ENCODE measurements at regions not wholly inside any gene's neighbourhood (a gene's known extent, or its start where the extent isn't known, plus 50 kb on each side); places are given as distances from the start of the nearest gene placed in this dataset.

DNA sequence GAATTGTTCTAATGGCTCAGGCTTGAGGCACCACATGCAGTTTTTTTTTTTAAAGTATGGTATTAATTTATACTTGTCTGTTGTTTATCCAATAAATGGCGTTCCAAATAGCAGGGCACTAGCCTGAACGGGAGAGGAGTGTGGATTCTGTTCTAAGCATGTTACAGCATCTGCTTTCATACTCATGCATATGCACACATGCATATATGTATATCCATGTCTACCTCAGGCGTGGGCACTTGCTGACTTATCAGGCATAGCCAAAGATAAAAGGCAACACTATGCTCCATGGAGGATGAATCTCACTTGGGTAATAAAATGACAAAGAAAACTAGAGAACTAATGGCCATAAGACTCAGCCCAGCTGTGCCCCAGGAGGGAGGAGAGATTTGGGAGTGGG is 393.8 kb downstream of the GADD45G start:
- H3K9me3 ChIP-seq (ENCODE audit: control insufficient read depth, insufficient read depth, low read length), result no peaks in the 10 kb centered on the region
- H3K4me3 ChIP-seq (ENCODE audit: low read depth, low read length), result no peak overlapping the region
- no peaks in the 10 kb centered on the region for H3K27me3 ChIP-seq (ENCODE audit: control insufficient read depth, insufficient read depth, low read length)
- H3K27ac ChIP-seq (ENCODE audit: low read depth, low read length), result no peak overlapping the region
- no peak for DNase-seq (ENCODE audit: low read depth in 4 of 6, low spot score in 6 of 6)
- H3K4me1 ChIP-seq (ENCODE audit: control insufficient read depth, insufficient read depth, low read length), result peaks cover 42% of the 10 kb centered on the region
- no CpG with 5 or more reads among the region's 3 CpGs for WGBS (ENCODE audit: insufficient coverage)
- H3K36me3 ChIP-seq (ENCODE audit: control insufficient read depth, insufficient read depth, low read length), result no peaks in the 10 kb centered on the region

DNA sequence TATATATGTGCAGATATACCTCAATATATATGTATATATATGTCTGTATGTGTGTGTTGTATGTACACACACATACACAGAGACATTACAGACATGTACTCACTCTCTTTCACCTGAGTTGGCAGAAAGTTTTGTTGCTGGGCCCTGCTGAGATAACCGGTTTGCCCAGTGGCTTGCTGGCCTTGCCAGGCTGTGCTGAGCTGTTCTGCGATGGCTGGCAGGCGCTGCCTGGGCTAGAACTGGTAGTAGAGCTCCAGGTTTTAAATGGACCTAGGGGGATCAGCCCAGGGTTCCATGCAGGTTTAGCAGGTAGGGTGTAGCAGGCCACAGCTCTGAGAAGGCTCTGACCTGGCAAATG is 394.3 kb downstream of the GADD45G start:
- no peaks in the 10 kb centered on the region for H3K27me3 ChIP-seq (ENCODE audit: control insufficient read depth, insufficient read depth, low read length)
- no peaks in the 10 kb centered on the region for H3K9me3 ChIP-seq (ENCODE audit: control insufficient read depth, insufficient read depth, low read length)
- DNase-seq (ENCODE audit: low read depth in 4 of 6, low spot score in 6 of 6), result no peak
- H3K4me3 ChIP-seq (ENCODE audit: low read depth, low read length), result no peak overlapping the region
- WGBS (ENCODE audit: insufficient coverage), result 95% methylated on average over 3 of the region's 3 CpGs
- no peak overlapping the region for H3K27ac ChIP-seq (ENCODE audit: low read depth, low read length)
- no peaks in the 10 kb centered on the region for H3K36me3 ChIP-seq (ENCODE audit: control insufficient read depth, insufficient read depth, low read length)
- peaks cover 48% of the 10 kb centered on the region for H3K4me1 ChIP-seq (ENCODE audit: control insufficient read depth, insufficient read depth, low read length)

DNA sequence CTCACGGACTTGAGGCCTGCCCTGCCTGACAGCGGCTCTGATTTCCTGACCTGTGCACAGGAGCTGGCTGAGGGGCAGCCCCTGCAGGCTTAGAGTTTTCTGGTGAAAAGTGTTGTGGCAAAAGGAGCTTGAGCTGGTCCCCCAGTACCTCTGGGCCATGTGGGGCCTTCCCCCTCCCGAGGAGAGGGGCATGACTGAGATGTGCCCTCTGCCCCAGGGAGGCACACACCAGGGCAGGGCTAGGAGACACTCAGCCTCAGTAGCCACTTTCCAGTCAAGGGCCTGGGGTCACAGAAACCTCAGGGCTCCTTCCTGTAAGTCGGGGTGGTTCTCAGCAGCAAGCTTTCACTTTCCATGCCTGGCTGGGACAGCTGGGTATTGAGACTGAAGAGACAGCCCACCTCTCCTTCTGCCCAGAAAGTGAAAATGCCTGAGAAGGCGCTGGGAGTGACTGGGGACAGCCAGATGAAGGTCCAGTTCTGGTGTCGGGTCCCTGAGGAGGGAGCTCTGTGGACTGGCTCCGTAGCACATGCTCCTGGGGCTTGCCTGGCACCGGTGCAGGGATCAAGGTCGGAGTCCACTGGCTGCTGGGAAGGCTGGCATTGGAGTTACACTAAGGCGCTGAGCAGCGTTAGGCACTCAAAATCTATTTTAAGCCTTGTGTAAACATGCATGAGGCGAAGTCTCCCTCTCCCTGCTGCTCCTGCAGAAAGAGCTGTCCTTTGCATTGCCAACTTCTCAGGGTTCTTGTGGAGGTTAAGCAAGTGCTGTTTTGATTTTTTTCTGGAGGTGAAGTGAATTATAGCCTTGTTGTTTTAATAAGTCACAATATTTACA is 394.9 kb downstream of the GADD45G start:
- no peaks in the 10 kb centered on the region for H3K27me3 ChIP-seq (ENCODE audit: control insufficient read depth, insufficient read depth, low read length)
- H3K4me3 ChIP-seq (ENCODE audit: low read depth, low read length), result no peak overlapping the region
- WGBS (ENCODE audit: insufficient coverage), result 40% methylated on average over 9 of the region's 12 CpGs
- peak overlapping the region; percentile 3 for H3K27ac ChIP-seq (ENCODE audit: low read depth, low read length)
- DNase-seq (ENCODE audit: low read depth in 4 of 6, low spot score in 6 of 6), result peak in 3 of 6 donors; percentile 25 to 79 (median 67)
- H3K36me3 ChIP-seq (ENCODE audit: control insufficient read depth, insufficient read depth, low read length), result no peaks in the 10 kb centered on the region
- no peaks in the 10 kb centered on the region for H3K9me3 ChIP-seq (ENCODE audit: control insufficient read depth, insufficient read depth, low read length)
- peaks cover 49% of the 10 kb centered on the region for H3K4me1 ChIP-seq (ENCODE audit: control insufficient read depth, insufficient read depth, low read length)

DNA sequence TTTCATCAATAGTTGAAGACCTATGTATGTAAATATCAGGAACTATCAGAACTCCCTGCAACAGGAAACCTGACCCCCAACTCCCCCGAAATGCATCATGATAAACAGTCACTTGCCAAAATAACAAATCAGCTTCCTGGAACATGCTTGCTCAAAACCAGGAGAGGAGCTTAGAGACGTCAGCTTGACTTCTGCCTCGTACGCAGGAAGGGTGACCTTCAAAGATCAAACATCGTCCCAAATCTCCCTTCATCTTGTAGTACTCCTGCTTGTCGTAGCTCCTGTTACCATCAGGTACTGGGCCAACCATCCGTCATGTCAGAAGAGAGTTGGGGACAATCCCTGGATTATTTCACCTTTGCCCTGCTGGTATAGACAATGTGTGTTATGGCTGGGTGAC is 396.1 kb downstream of the GADD45G start:
- DNase-seq (ENCODE audit: low read depth in 4 of 6, low spot score in 6 of 6), result no peak
- no peak overlapping the region for H3K4me3 ChIP-seq (ENCODE audit: low read depth, low read length)
- no peaks in the 10 kb centered on the region for H3K27me3 ChIP-seq (ENCODE audit: control insufficient read depth, insufficient read depth, low read length)
- no peak overlapping the region for H3K27ac ChIP-seq (ENCODE audit: low read depth, low read length)
- 94% methylated on average over 4 of the region's 7 CpGs for WGBS (ENCODE audit: insufficient coverage)
- H3K9me3 ChIP-seq (ENCODE audit: control insufficient read depth, insufficient read depth, low read length), result no peaks in the 10 kb centered on the region
- no peaks in the 10 kb centered on the region for H3K36me3 ChIP-seq (ENCODE audit: control insufficient read depth, insufficient read depth, low read length)
- peaks cover 42% of the 10 kb centered on the region for H3K4me1 ChIP-seq (ENCODE audit: control insufficient read depth, insufficient read depth, low read length)

DNA sequence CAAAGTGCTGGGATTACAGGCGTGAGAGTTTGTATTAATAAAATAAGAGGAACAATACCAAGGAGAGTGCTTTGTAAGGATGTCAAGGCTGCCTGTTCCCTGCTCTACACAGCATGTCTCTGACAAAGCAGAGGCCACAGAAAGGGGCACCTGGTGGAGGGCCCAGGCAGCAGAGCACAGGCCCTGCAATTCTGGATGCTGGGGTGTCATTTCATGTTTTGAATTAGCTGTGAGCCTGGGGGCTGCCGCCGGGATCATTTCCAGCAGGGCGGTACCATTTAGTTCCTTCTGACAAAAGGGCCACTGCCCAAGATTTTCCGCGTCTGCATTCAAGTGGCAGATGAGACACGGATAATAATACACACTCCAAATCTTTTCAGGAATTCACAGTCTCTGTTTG is 396.9 kb downstream of the GADD45G start:
- no peak overlapping the region for H3K27ac ChIP-seq (ENCODE audit: low read depth, low read length)

DNA sequence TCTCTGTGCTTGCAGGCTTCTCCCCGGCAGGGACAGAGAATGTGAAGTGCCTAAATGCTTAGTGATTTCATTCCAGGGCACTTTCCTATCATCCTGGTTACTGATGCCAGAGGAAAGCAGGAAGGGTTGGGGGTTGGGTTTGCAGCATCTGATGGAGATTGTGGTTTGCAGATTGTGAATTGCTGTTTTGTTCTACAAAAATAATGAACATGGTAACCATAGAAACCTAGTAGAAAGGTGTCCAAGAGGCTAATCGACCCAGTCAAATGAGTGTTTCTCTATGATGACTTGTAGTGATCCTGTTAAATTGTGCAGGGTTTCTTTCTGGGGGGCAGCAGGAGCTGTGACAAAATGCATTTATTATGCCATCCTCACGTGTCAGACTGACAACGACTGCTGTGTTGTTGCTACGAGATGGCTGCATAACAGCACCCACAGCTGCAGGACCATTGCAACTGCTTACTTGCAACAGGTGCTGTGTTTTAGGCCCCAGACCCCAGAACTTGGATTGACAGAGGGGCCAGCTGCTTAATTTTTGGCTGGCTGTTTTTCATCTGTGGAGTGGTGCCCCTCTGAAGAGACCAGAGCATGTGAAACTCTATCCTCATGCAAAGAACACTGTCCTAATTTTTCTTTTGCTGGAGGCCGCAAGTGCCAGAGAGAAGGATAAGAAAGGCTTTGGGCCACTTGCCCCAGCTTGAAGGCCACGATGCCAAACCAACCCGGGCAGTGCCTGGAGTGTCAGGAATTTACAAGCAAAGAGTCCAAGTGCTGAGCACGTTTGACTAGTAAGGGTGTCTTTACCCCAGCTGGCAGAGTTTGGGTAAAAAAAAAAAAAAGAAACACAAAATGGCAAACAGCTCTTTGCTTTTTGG is 397.8 kb downstream of the GADD45G start:
- H3K4me1 ChIP-seq (ENCODE audit: control insufficient read depth, insufficient read depth, low read length), result peaks cover 42% of the 10 kb centered on the region
- whole genome bisulfite sequencing (ENCODE audit: insufficient coverage), result 15% methylated on average over 8 of the region's 9 CpGs
- H3K9me3 ChIP-seq (ENCODE audit: control insufficient read depth, insufficient read depth, low read length), result no peaks in the 10 kb centered on the region
- H3K36me3 ChIP-seq (ENCODE audit: control insufficient read depth, insufficient read depth, low read length), result no peaks in the 10 kb centered on the region
- no peaks in the 10 kb centered on the region for H3K27me3 ChIP-seq (ENCODE audit: control insufficient read depth, insufficient read depth, low read length)
- DNase-seq (ENCODE audit: low read depth in 4 of 6, low spot score in 6 of 6), result peak in 5 of 6 donors; percentile 52 to 90 (median 57)
- peak overlapping the region; percentile 49 for H3K27ac ChIP-seq (ENCODE audit: low read depth, low read length)
- no peak overlapping the region for H3K4me3 ChIP-seq (ENCODE audit: low read depth, low read length)

More for the DNA sequence above, 396.9 kb downstream of the GADD45G start:
- H3K4me3 ChIP-seq (ENCODE audit: low read depth, low read length), result no peak overlapping the region
- H3K27me3 ChIP-seq (ENCODE audit: control insufficient read depth, insufficient read depth, low read length), result no peaks in the 10 kb centered on the region
- peaks cover 42% of the 10 kb centered on the region for H3K4me1 ChIP-seq (ENCODE audit: control insufficient read depth, insufficient read depth, low read length)
- no peaks in the 10 kb centered on the region for H3K9me3 ChIP-seq (ENCODE audit: control insufficient read depth, insufficient read depth, low read length)
- WGBS (ENCODE audit: insufficient coverage), result 29% methylated on average over 7 of the region's 7 CpGs
- H3K36me3 ChIP-seq (ENCODE audit: control insufficient read depth, insufficient read depth, low read length), result no peaks in the 10 kb centered on the region
- DNase-seq (ENCODE audit: low read depth in 4 of 6, low spot score in 6 of 6), result peak in 2 of 6 donors; percentile 53 to 75

DNA sequence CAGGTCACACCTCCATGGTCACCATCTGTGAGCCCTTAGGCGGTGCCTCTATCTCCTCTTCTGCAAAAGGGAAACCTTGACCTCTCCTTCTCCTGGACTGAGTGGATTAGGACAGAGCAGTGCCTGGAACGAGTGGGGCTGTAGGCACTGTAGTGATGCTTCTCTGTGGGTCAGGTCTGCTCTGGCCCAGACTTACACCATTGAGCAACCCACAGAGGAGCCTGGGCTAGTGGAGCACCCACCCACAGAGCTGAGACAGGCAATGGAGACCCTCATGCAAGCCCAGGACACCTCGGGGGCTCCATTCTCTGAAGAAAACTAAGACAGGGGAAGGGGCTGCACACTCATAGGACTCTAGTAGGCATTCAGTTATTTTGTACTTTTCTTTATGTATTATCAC is 400.6 kb downstream of the GADD45G start:
- 100% methylated on average over 1 of the region's 3 CpGs for WGBS (ENCODE audit: insufficient coverage)
- no peaks in the 10 kb centered on the region for H3K27me3 ChIP-seq (ENCODE audit: control insufficient read depth, insufficient read depth, low read length)
- no peak for DNase-seq (ENCODE audit: low read depth in 4 of 6, low spot score in 6 of 6)
- H3K36me3 ChIP-seq (ENCODE audit: control insufficient read depth, insufficient read depth, low read length), result no peaks in the 10 kb centered on the region
- H3K9me3 ChIP-seq (ENCODE audit: control insufficient read depth, insufficient read depth, low read length), result no peaks in the 10 kb centered on the region
- H3K4me3 ChIP-seq (ENCODE audit: low read depth, low read length), result no peak overlapping the region
- peaks cover 33% of the 10 kb centered on the region for H3K4me1 ChIP-seq (ENCODE audit: control insufficient read depth, insufficient read depth, low read length)
- no peak overlapping the region for H3K27ac ChIP-seq (ENCODE audit: low read depth, low read length)

DNA sequence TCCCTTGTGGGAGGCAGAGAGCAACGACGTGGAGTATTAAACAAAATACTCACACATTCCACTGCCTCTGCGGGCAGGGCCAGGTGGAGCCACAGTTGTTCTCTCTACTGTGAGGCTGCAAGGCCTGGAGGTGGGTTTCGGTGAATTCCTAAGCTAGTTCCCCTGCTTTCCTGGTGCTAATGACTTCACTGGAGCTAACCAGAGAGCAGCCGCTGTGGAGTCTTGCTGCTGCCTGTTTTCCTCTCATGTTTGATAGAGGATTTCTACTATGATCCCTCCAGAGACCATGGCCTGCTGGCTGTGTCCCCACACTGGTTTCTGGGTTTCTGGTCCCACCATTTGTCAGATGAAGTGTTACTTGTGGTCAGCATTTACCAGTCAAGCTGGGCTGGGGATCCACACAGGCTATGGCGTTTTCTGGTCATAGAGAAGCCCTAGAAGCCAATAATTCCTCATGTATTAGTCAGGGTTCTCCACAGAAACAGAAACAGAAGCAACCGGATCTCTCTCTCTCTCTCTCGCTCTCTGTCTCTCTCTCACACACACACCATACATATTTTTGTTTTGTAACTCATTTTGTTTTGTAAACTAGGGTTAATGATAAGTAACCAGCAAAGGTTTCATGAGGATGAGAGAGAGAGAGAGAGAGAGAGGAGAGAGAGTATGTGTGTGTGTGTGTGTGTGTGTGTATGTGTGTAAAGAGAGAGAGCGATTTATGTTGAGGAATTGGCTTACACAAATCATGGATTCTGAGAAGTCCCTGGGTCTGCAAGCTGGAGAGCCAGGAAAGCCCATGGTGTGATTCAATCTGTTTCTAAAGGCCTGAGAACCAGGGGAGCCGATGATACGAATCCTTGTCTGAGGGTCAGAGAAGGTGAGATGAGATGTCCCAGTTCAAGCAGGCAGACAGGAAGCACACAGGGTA is 403.0 kb downstream of the GADD45G start:
- Histone ChIP-seq H3K4me3 (ENCODE audit: low read depth, low read length) (no peak overlapping the region), H3K27me3 (ENCODE audit: control insufficient read depth, insufficient read depth, low read length) (no peaks in the 10 kb centered on the region), H3K27ac (ENCODE audit: low read depth, low read length) (no peak overlapping the region), H3K36me3 (ENCODE audit: control insufficient read depth, insufficient read depth, low read length) (no peaks in the 10 kb centered on the region), H3K9me3 (ENCODE audit: control insufficient read depth, insufficient read depth, low read length) (no peaks in the 10 kb centered on the region), H3K4me1 (ENCODE audit: control insufficient read depth, insufficient read depth, low read length) (peaks cover 19% of the 10 kb centered on the region)
- no peak for DNase-seq (ENCODE audit: low read depth in 4 of 6, low spot score in 6 of 6)
- WGBS (ENCODE audit: insufficient coverage), result 90% methylated on average over 5 of the region's 11 CpGs

DNA sequence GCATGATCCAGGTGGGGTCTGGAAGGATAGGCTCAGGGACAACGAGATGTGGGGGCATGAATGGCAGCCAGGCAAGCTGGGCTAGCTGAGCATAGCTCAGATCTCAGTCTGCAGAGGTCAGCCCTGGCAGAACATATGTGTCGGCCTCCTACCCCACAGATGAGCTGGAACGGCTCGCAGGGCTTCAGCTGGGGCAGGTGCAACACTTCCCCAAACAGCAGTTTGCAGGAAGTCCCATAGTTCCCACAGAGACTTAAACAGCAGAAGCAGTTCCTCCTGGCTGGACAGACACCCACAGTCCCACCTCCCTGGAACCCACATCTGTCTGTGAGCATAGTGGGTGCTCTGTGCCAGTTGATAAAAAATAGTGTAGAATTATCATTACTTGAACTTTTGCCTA is 404.6 kb downstream of the GADD45G start:
- Histone ChIP-seq H3K27me3 (ENCODE audit: control insufficient read depth, insufficient read depth, low read length) (no peaks in the 10 kb centered on the region), H3K27ac (ENCODE audit: low read depth, low read length) (no peak overlapping the region), H3K4me3 (ENCODE audit: low read depth, low read length) (no peak overlapping the region), H3K4me1 (ENCODE audit: control insufficient read depth, insufficient read depth, low read length) (peaks cover 2% of the 10 kb centered on the region), H3K9me3 (ENCODE audit: control insufficient read depth, insufficient read depth, low read length) (no peaks in the 10 kb centered on the region), H3K36me3 (ENCODE audit: control insufficient read depth, insufficient read depth, low read length) (no peaks in the 10 kb centered on the region)
- 86% methylated on average over 4 of the region's 4 CpGs for WGBS (ENCODE audit: insufficient coverage)
- DNase-seq (ENCODE audit: low read depth in 4 of 6, low spot score in 6 of 6), result no peak
